NCI-H1436 treated with DMSO at 0.1 percent for 48 hours (cell line): ENCODE measurements at regions not wholly inside any gene's neighbourhood (a gene's known extent, or its start where the extent isn't known, plus 50 kb on each side); places are given as distances from the start of the nearest gene placed in this dataset.
"Not testable (repeated sequence)": the region's sequence is repeated elsewhere in the genome, so short reads cannot be mapped to it uniquely, and the experiment has no call there.

ENCODE experiments used
- DNase-seq: peaks from one replicate; lab custom pipeline; 2025; lab: John Stamatoyannopoulos, UW

DNA sequence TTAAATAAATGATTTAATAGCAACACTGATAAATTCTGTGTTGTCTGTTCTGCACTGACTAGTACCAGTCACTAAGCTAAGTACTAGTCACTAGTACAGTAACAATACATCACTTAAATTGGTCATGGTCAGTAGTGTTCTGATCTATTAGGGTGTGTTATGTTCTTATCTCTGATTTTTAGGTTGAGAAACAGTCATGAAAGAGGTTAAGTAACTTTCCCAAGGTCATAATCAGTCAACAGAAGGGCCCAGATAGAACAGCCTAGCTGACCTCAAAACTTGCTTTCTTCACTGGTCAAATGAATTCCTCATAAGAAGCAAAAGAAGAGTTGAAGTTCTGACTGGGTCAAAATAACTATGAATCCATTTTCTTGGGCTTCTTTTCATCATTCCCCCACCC is 1492.7 kb downstream of the MAT2B start:
- DNase-seq = no peak

DNA sequence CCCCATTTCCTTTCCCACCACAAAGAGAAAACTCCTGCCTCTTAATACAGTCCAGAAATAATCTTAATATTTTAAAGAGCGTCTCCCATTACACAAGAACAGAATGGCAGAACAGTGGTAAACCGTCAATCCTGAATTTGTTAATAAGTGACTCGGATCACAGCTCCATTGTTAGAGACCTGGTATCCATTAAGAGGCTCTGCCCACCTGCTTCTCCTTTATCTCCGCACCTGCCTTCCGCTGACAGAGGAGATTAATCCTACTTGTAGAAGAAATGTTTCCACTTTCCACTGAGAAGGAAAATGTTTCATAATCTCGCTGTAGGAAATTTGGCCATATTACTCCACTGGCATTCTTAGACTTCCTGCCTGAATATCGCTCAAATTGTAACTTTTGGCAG is 1493.2 kb downstream of the MAT2B start:
- DNase-seq = no peak

DNA sequence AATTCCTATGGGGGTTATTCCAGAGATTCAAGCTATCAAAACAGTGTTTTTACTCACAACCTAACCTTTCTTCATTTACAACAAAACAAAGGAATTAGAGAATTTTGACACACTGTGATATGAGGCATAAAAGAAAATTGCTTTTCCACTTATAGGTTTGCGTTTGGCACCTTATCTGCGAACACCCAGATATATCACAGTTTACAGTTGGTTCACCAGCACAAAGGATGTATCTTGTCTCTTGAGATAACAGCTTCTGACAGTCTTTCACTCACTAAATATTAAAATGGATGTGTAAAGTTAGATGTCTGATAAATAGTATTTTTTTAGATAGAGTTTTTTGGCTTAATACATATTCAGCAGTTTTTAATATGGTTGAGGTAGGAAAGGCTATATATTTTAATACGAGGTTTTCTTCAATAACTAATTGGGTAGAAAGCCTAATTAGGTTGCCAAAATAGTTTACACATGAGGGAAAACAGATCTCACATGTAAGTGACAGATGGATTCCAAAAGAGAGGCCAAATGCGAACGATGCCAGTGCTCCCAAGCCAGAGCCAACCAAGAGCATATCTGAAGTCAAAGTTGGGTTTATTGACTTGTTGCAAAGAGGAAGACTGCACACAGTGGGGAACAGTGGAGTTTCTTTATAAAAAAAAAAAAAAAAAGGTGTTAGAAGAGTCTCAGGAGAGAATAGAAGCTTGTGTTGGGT is 1495.2 kb downstream of the MAT2B start:
- DNase-seq = no peak

DNA sequence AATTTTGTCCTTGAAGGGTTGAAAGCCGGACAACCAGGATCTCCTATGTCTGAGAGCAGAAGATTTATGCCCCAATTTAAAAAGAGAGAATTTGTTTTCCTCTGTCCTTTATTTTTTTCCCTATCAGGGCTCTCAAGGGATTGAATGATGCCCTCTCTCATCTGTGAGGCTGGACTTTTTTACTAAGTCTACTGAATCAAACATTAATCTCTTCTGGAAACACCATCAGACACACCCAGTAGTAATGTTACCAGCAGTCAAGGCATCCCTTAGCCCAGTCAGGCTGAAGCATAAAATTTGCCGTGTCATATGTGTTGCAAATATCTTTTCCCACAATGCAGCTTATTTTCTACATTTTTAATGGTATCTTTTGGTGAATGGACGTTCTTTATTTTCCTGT is 1497.9 kb downstream of the MAT2B start:
- no peak for DNase-seq

DNA sequence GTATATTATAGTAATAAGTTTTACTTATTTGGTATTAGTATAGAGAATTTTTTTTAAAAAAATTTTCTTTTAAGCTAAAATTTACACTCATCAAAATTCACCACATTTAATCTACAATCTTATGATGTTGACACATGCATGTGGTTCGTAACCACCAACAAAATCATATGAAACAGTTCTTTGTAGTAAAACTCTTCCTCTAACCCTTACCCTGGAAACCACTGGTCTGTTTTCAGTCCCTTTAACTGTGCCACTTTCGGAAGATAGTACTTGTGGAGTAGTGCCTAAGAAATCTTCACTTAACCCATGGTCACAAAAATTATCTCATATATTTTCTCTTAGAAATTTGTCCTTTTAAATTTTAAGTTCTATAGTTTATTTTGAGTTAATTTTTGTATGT is 1498.8 kb downstream of the MAT2B start:
- DNase-seq = no peak

DNA sequence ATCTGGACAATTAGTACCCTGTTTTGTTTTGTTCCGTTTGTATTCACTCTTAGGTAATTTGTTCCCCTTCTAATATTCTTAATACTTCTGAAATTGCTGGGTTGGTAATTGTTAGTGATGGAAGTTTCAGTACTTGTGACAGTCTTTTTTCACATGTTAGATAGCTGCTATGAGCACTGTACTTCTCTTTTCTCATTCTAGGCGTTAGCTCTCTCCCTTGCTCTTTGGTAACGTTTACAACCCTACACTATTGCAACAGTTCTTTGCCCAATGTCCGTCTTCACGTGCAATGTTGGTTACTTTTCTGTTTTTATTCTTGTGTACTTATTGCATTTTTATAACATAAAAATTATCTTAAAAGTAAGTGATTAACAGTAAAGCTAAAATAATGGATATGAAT is 1509.0 kb downstream of the MAT2B start:
- no peak for DNase-seq

DNA sequence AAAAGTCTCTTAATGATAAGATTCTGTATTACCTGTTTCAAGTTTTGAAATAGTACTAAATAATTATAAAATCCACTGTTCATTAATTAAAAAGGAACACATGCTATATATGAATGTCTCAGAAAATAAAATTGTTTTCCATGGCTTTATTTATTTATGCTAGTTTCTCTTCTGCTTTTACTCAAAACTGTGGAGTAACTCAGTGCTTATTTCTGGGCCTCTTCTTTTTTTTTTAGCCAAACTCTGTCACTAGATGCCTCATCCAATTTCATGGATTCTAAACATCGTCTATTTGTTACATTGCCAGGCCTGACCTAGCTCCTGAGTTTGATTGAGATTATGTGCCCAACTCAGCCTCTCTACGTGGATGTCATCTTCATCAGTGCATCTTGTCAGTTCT is 1509.7 kb downstream of the MAT2B start:
- DNase-seq = no peak

DNA sequence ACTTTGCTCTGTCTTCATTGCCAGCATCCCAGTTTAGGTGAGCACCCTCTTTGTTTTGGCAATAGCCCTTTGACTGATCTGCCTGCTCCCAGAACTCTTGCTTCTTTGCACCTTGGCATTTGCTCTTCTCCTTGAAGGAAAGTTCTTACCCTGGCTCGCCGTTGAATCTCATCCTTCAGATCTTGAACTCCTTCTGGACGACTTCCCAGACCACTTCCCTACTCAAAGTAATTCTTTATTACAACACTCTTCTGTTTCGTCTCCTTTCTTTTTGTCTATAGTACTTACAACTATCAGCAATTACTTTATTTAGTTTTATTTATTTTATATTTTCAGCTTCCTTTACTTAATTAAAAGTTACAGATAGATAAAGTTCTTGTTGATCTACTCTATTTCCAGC is 1510.1 kb downstream of the MAT2B start:
- no peak for DNase-seq

DNA sequence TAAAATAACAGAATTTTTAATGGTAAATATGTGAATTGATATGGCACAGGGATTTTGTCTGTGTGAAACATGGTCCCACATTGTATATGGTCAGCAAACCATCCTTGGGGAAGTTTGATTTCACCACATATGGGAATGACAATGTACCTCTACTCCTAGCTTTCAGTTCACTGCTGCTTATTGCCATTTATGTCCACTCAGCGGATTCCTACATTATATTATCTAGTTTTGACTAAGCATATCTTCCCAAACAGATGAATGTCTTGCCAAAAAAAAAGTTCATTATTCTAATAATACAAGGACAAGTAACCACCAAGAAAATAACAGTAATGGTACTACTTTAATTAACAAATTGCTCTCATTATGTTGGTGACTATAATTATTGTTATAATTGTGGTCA is 1521.6 kb downstream of the MAT2B start:
- no peak for DNase-seq

DNA sequence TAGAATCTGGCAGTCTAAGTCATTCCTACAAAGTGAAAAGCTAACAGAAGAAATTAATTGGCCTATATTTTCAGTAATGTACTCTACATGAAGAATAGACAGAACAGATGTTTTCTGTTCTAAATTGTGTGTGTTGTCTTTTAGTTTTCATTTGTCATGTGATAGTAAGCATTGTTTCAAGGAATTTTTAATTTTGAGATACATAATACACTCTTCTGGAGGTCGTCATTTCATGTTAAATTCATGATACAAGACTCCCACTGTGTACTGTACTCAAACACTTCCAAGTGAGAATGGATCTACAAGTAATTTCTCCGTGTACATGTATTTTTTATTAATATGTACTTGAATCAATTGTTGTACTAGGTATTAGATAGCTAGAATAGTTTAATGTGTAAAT is 1522.9 kb downstream of the MAT2B start:
- DNase-seq = no peak

DNA sequence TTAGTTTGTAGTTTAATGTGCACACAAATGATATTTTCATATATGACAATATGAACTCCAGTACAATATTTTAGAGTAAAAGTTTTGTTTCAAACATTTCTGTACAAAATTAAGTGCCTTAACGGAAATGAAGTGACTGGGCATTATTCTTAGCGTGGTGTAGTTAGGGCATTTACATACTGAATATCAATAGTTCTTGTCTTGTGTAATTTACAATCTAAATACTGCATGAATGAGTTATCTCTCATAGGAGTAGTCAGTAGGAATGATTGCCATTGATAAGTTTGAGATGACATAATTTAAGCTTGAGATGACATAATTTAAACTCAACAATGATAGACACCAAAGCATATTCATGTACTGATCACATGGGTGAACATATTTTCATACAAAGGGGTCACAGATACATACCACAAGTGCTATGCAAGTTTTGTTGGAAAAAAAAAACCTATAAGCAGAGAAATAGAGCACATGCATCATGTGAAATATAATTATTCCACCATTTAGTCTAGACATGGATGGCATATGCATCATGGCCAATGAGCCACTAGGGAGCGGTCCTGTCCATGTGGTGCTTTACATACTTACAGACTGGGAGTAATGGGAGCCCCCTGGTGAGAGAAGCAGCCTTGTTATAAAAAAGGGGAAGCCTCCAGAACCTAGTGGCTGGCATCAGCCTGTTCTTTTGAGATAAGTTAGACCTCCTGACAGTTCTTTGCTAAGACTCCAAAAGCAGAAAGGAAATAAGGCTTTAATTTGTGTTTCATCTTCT is 1523.9 kb downstream of the MAT2B start:
- DNase-seq = no peak

DNA sequence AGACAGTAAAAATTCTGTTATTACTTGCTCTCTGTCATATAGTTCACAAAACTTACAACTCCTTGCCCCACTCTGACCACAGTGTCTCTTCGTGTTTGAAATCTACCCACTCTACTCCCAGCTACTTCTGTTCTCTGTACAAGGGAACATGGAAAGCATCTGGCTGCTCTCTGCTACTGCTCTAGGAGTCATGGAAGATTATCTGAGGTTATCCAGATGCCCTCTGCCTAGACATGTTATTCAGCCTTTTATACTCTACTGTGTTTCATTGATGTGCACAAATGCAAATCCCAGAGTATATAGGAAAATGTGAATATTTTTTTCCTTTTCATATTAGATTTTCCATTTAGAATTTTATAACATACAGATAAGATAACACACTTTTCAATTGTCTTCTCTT is 1525.6 kb downstream of the MAT2B start:
- DNase-seq = no peak

DNA sequence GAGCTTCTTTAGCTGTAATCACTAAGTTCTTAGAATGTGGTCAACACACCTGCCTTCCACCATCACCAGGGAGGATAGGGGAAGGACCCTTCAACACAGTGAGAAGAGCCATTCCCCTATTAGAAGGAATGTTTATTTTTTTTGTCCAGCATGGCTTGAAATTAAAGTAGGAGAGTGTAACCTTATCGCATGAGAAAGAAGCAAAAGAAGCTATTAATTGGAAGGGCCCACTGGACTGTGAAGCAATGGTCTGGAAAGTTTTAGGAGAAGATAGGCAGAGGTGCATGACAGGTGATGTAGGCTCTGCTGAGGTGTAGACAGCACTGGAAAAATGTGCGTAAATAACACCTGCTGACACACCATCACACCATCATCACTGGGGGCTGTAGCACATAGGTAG is 1526.0 kb downstream of the MAT2B start:
- no peak for DNase-seq

DNA sequence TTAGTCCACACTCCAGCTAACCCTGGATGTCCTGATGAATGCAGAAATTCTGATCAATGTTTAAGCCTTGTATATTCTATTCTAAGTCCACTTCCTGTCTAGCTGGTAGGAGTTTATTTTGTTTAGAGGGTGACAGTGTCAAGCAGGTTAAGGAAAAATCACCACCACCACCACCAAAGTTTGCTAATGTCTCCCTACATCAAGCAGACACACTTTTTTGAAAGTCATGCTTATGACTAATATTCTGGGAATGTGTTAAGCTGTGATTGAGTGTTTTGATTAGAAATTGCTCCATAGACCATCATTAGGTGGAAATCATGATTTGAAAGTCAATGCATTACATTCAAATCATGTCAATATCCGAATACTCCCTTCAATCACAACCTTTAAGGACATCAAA is 1530.1 kb downstream of the MAT2B start:
- DNase-seq = no peak

DNA sequence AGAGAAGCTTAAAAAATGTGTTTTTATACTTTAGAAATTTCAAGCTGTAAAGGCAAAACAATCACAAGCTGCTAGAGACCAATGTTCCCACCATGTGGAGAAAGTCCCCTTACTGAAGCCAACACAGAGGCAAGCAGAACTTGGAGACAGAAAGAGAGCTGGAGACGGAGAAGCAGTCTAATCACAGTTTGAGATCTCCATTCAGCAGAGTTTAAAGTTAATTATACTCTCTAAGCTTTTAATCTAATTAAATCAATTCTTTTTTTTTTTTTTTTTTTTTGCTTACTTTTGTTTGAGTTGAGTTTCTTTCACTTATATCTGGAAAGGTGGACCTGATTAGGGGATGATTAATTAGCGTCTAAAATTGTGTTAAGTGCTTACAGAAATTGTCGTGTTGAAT is 1534.3 kb downstream of the MAT2B start:
- DNase-seq = no peak

DNA sequence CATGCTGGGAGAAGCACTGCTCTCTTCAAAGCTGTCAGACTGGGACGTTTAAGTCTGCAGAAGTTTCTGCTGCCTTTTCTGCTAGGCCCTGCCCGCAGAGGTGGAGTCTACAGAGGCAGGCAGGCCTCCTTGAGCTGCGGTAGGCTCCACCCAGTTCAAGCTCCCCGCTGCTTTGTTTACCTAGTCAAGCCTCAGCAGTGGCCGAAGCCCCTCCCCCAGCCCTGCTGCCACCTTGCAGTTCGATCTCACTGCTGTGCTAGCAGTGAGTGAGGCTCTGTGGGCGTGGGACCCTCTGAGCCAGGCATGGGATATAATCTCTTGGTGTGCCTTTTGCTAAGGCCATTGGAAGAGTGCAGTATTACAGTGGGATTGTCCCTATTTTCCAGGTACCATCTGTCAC is 1540.5 kb downstream of the MAT2B start:
- not testable (repeated sequence) for DNase-seq

DNA sequence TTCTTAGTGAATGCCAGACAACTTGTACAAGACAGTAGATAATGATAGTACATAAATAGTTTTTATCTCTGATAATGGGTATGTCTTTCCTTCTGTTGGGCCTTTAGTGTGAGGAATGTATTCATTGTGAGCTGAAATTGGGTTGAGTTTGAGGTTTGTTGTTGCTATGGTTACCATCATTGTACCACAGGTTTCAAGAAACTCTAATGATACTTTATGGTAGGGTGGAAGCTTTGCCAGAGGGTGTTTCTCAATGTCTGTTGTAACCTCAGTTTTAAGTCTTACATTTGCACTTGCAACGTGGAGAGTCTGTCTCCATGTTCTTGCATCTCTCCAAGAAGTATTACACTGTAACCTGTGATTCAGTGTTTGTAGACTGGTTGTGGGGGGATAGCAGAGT is 1550.1 kb downstream of the MAT2B start:
- no peak for DNase-seq

DNA sequence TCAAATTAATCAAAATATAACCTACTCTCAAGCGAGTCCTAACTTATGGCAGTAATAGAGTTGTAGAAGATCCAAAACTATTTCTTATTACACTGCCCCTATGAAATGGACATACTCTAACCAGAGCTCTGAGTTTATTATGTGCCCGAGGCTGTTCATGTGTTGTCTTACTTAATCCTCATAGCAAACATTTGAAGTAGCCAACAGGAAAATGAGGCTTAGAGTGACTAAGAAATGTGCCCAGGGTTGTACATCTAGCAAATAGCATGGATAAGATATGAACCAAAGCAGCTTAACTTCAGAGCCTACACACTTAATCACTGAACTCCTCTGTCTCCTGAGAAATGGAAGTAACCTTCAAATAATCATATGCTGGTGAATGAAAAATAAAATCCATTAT is 1551.7 kb downstream of the MAT2B start:
- DNase-seq = no peak

DNA sequence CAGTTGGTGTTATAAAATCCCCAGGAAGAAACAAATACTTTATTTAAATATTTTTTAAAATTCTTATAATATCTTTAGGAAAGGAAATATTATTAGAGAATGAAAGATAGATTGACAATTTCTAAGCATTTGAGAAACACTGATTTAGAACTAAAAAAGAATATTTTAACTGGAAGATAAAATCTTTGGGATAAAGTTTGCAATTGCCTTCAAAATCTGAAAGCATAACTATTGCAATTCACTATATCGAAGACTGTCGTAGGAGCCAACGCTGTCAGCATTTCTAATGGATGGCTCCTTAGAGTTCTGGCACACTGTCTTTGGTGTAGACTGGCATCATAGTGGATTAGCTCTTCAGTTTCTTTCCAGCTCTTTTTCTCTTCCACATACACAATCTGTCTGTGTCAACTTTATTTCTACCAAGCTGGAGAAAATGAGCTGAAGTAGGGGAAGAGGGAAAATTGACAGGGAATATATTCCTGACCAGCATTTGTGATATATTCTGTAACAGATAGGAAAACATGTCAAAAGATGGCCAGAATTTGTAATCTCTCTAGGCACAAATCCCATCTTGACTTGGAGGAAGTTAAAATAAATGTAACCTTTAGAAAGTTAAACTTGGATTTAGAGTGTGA is 1561.4 kb downstream of the MAT2B start:
- DNase-seq = no peak

DNA sequence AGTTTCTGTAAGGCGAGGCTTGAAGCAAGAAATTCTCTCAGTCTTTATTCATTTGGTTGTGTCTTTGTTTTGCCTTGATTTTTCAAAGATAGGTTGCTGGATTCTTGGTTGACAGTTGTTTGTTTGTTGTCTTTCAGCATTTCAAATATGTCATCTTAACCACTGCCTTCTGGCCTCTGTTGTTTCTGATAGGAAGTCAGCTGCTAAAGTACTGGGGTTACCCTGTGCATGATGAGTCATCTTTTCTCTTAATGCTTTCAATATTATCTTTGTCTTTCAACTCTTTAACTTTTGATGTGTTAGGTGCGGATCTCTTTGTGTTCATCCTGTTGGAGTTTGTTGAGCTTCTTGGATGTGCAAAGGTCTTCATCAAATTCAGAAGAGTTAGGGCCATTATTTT is 1571.3 kb downstream of the MAT2B start:
- DNase-seq = no peak

DNA sequence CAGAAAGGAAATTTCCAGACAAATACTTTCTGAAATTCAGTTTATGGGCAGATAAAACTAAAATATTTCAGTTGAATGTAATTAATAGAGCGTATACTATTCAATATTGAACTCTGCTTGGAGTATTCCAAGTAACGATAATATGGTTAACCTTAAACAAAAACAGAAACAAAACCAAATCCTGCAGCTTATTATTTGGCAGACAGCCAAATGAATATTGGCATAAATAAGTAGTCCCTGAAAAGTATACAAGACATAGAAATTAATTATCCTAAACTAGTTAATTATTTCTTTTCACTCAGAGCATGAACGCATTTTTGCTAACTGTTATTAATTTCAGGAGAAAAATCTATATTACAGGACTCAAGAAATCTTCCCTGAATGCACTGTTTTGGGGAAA is 1574.0 kb downstream of the MAT2B start:
- DNase-seq = no peak

DNA sequence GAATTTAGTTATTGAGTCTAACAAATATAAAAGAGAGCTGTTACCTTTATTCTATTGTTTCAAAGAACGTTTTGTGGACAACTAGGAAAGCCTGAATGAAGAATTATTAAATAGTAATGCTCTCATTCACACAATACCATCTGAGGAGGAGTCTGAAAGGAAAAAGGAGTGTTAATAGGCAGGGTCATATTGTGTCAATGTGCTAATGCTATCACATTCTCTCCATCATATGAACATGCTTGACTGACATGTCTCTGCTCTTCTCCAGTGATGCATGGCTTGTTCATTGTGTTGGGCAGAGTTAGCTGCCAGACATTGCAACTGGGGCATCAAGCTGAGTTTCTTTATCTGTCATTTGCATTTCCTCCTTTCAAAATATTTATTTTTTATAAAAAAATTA is 1578.0 kb downstream of the MAT2B start:
- DNase-seq = no peak

DNA sequence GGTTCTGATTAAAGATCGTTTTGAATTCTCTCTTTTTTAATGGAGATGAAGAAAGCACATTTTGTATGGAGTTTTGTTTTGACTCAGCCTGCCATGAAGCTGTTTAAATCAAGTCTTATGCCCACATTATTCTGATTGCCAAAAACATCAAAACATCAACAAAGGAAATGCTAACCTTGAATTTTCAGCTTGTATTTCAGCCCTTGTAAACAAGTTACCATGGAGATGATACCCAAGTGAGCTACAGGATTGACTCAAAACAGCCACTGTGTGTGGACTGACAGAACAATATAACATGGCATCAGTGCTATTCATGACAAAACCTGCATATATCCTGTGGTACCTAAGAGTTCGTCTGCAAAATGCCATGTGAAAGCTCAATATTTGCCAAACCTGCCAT is 1581.0 kb downstream of the MAT2B start:
- DNase-seq = no peak
